GM12873 (cell line): ENCODE measurements at regions not wholly inside any gene's neighbourhood (a gene's known extent, or its start where the extent isn't known, plus 50 kb on each side); places are given as distances from the start of the nearest gene placed in this dataset.

Source experiments
- TF ChIP-seq, protein P1 (sequence below): IDR thresholded peaks from 2 replicates; pipeline ENCODE4 v1.5.1; 2012; ENCODE audit warnings: low read depth, mild to moderate bottlenecking, moderate library complexity, low read length, control low read depth; ENCODE audit not compliant: insufficient read depth; ENCODE audit errors: missing control alignments

DNA sequence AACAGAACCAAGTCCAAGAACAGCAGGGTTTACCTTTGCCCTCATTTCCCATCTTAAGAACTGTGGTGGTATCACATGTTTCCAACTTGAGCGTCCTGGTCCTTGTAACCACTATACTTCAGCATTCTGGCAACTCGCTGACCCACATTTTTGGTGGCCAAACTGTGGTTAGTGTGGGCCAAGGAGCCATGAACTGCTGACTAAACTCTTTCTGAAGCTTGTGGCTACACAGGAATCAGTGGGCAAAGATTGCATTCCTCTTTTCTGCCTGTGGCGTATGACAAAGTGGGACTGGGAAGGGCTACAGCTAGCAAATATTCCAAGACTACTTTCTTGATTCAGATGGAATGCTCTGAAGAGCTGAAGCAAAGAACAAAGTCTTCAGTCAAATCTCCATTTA lies 106.3 kb upstream of the MID1 start:
- TF ChIP-seq, protein P1, sequence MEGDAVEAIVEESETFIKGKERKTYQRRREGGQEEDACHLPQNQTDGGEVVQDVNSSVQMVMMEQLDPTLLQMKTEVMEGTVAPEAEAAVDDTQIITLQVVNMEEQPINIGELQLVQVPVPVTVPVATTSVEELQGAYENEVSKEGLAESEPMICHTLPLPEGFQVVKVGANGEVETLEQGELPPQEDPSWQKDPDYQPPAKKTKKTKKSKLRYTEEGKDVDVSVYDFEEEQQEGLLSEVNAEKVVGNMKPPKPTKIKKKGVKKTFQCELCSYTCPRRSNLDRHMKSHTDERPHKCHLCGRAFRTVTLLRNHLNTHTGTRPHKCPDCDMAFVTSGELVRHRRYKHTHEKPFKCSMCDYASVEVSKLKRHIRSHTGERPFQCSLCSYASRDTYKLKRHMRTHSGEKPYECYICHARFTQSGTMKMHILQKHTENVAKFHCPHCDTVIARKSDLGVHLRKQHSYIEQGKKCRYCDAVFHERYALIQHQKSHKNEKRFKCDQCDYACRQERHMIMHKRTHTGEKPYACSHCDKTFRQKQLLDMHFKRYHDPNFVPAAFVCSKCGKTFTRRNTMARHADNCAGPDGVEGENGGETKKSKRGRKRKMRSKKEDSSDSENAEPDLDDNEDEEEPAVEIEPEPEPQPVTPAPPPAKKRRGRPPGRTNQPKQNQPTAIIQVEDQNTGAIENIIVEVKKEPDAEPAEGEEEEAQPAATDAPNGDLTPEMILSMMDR: no peak

- TF ChIP-seq, protein P1: no peak
Measured at GRCh38 chrX:10728806-10729389, 108.5 kb upstream of the MID1 start.

DNA sequence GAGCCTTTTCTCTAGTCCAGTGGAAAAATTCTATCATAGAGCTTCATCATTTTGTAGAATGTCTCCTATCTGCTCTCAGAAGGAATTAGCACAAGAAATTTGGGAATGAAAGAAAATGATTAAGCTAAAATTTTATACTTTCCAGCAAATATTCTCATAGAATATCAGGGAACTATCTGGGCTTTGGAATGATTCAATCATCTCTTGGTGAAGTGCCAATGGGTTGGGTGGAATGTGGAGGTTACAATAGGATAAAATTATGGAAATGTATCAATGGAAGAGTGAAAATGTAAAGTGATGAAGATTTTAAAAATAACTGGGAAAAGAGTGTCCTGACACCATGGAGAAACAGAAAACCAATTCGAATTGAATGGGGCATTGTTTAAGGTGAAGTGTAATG lies 119.0 kb upstream of the MID1 start:
- TF ChIP-seq, protein P1: no peak

DNA sequence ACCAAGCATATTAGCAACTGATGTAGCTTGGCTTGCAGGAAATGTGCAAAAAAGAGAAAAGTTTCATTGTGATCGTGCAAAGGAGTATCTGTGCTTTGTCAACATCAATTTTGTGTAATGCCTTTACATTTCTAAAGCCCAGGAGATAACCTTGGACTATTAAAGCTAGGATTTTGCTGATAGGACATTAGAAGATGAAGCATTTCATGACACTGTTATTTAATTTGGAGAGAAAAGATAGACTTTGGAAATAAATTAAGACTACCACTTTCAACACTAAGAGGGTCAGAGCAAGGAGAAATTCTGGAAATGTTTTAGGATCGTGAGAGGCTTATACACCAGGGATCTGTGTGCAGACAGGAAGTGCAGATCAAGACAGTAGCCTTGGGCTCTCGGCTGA lies 120.6 kb upstream of the MID1 start:
- TF ChIP-seq, protein P1: no peak

GRCh38 chrX:10741550-10741949 lies 121.2 kb upstream of the MID1 start:
- TF ChIP-seq, protein P1: no peak

DNA sequence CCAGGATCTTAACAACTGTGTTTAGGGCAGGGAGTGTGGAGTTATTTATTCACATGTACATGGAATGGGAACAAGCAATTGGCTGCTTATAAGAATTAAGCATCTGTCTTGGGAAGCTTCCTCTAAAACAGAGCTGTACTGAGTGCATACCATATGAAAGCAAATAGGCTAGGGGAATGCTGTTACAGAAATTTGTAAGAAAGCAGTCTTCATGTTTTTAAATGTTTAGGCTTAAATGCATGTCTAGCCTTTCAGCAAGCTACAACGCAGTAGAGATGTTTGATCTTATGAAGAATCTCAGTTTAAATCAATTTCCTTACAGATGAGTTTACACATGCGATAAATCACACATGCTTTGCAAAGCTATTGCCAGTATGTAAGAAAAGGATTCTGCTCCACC lies 123.1 kb upstream of the MID1 start:
- TF ChIP-seq, protein P1: no peak

DNA sequence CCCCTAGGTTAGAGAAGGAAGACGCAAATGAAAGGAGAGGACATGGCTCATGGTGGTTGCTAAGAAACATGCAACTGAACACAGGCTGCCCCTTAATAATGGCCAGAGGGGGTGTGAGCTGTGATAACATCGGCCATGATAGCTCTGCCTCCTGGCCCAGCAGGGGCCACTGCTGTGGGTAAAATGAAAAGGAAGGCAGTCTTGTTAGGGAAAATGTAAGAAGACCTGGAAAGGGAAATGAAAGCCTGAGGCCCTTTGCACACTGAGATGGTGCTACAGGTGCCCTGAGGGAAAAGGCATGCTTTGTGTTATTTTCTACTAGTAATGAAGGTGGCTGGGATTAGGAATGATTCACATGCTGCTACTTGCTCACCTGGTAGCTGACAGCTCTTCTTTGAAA lies 123.6 kb upstream of the MID1 start:
- TF ChIP-seq, protein P1: no peak
